ENCODE measurements at regions not wholly inside any gene's neighbourhood (a gene's known extent, or its start where the extent isn't known, plus 50 kb on each side); places are given as distances from the start of the nearest gene placed in this dataset.

DNA sequence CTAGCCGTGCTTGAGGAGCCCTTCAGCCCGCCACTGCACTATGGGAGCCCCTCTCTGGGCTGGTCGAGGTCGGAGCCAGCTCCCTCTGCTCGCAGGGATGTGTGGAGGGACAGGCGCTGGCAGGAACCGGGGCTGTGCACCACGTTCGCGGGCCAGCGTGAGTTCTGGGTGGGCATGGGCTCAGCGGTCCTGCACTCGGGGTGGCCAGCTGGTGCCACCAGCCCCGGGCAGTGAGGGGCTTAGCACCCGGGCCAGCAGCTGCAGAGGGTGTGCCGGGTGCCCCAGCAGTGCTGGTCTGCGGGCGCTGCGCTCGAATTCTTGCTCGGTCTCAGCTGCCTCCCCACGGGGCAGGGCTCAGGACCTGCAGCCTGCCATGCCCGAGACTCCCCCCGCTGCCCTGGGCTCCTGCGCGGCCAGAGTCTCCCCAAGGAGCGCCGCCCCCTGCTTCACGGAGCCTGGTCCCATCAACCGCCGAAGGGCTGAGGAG lies 90.8 kb upstream of the NRG3 start:
- TF ChIP-seq POLR2A (IDR thresholded peaks at IDR 0.05) = no peak
- TF ChIP-seq, protein P1, sequence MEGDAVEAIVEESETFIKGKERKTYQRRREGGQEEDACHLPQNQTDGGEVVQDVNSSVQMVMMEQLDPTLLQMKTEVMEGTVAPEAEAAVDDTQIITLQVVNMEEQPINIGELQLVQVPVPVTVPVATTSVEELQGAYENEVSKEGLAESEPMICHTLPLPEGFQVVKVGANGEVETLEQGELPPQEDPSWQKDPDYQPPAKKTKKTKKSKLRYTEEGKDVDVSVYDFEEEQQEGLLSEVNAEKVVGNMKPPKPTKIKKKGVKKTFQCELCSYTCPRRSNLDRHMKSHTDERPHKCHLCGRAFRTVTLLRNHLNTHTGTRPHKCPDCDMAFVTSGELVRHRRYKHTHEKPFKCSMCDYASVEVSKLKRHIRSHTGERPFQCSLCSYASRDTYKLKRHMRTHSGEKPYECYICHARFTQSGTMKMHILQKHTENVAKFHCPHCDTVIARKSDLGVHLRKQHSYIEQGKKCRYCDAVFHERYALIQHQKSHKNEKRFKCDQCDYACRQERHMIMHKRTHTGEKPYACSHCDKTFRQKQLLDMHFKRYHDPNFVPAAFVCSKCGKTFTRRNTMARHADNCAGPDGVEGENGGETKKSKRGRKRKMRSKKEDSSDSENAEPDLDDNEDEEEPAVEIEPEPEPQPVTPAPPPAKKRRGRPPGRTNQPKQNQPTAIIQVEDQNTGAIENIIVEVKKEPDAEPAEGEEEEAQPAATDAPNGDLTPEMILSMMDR (IDR thresholded peaks at IDR 0.05) = no peak
- TF ChIP-seq POLR2AphosphoS5 (IDR thresholded peaks at IDR 0.05; ENCODE audit: insufficient read depth in 1 of 2, low read depth in 1 of 2) = no peak
